H4 (cell line): ENCODE measurements at regions not wholly inside any gene's neighbourhood (a gene's known extent, or its start where the extent isn't known, plus 50 kb on each side); places are given as distances from the start of the nearest gene placed in this dataset.
"Not testable (repeated sequence)": the region's sequence is repeated elsewhere in the genome, so short reads cannot be mapped to it uniquely, and the experiment has no call there.

Experiments
- DNase-seq: peaks from one replicate; pipeline ENCODE4 v3.0.0-alpha.2; 2015; ENCODE audit warnings: low spot score

GRCh38 chr21:22019766-22020165 lies 1021.6 kb downstream of the NCAM2 start:
- no peak for DNase-seq

GRCh38 chr21:22020221-22020620 lies 1022.0 kb downstream of the NCAM2 start:
- DNase-seq: no peak

- not testable (repeated sequence) for DNase-seq
Measured at GRCh38 chr21:22023896-22024295, 1025.7 kb downstream of the NCAM2 start.

- DNase-seq: no peak
Measured at GRCh38 chr21:22044431-22044830, 1046.2 kb downstream of the NCAM2 start.

GRCh38 chr21:22046576-22046975 lies 1048.4 kb downstream of the NCAM2 start:
- DNase-seq: no peak

- no peak for DNase-seq
Measured at GRCh38 chr21:22056904-22057303, 1058.7 kb downstream of the NCAM2 start.

- DNase-seq: no peak
Measured at GRCh38 chr21:22062472-22063139, 1064.4 kb downstream of the NCAM2 start.

GRCh38 chr21:22063140-22063539 lies 1064.9 kb downstream of the NCAM2 start:
- no peak for DNase-seq

GRCh38 chr21:22076471-22076870 lies 1078.3 kb downstream of the NCAM2 start:
- DNase-seq: no peak

GRCh38 chr21:22083899-22084298 lies 1085.7 kb downstream of the NCAM2 start:
- DNase-seq: no peak

GRCh38 chr21:22096314-22096713 lies 1098.1 kb downstream of the NCAM2 start:
- DNase-seq: no peak

GRCh38 chr21:22106720-22107410 lies 1108.7 kb downstream of the NCAM2 start:
- no peak for DNase-seq

GRCh38 chr21:22115746-22116145 lies 1117.5 kb downstream of the NCAM2 start:
- DNase-seq: no peak

GRCh38 chr21:22120616-22121266 lies 1122.5 kb downstream of the NCAM2 start:
- DNase-seq: peak; percentile 23

GRCh38 chr21:22125581-22125980 lies 1127.4 kb downstream of the NCAM2 start:
- no peak for DNase-seq

- DNase-seq: no peak
Measured at GRCh38 chr21:22128671-22129070, 1130.5 kb downstream of the NCAM2 start.

GRCh38 chr21:22132358-22133071 lies 1134.3 kb downstream of the NCAM2 start:
- no peak for DNase-seq

- no peak for DNase-seq
Measured at GRCh38 chr21:22136740-22137139, 1138.5 kb downstream of the NCAM2 start.

GRCh38 chr21:22138297-22139016 lies 1140.2 kb downstream of the NCAM2 start:
- no peak for DNase-seq

- DNase-seq: no peak
Measured at GRCh38 chr21:22145545-22145944, 1147.3 kb downstream of the NCAM2 start.

GRCh38 chr21:22154579-22155274 lies 1156.5 kb downstream of the NCAM2 start:
- DNase-seq: no peak
